Smooth muscle cell (in vitro differentiated cells): ENCODE measurements at regions not wholly inside any gene's neighbourhood (a gene's known extent, or its start where the extent isn't known, plus 50 kb on each side); places are given as distances from the start of the nearest gene placed in this dataset.
"Not testable (repeated sequence)": the region's sequence is repeated elsewhere in the genome, so short reads cannot be mapped to it uniquely, and the experiment has no call there.

Experiments used
- DNase-seq: peaks from one replicate; lab custom pipeline; 2025; ENCODE audit not compliant: unreplicated experiment; lab: John Stamatoyannopoulos, UW
- H2AFZ ChIP-seq: fragments of 200-600 bp; sonication (generic); 2 replicates; pipeline ENCODE4 v1.6.0; 2016; ENCODE audit warnings: antibody characterized with exemption, low read depth, mild to moderate bottlenecking
- H3F3A ChIP-seq: fragments of 200-600 bp; sonication (generic); 2 replicates; pipeline ENCODE4 v1.6.0; 2017; ENCODE audit warnings: antibody characterized with exemption, low read depth
- H3K27ac ChIP-seq: fragments of 200-600 bp; sonication (generic); 2 replicates; pipeline ENCODE4 v1.5.1; 2016; ENCODE audit warnings: low read depth, mild to moderate bottlenecking
- H3K27me3 ChIP-seq: fragments of 200-600 bp; sonication (generic); 2 replicates; pipeline ENCODE4 v1.6.1; 2016; ENCODE audit warnings: low read depth, mild to moderate bottlenecking
- H3K36me3 ChIP-seq: fragments of 200-600 bp; sonication (generic); 2 replicates; pipeline ENCODE4 v1.5.1; 2016; ENCODE audit warnings: low read depth
- H3K4me1 ChIP-seq: fragments of 200-600 bp; sonication (generic); 2 replicates; pipeline ENCODE4 v1.5.1; 2016; ENCODE audit warnings: low read depth
- H3K4me2 ChIP-seq: fragments of 200-600 bp; sonication (generic); 2 replicates; pipeline ENCODE4 v1.6.0; 2016; ENCODE audit warnings: mild to moderate bottlenecking
- H3K4me3 ChIP-seq: fragments of 200-600 bp; sonication (generic); 2 replicates; pipeline ENCODE4 v1.5.1; 2016; ENCODE audit warnings: mild to moderate bottlenecking
- H3K79me2 ChIP-seq: fragments of 200-600 bp; sonication (generic); 2 replicates; pipeline ENCODE4 v1.6.0; 2016; ENCODE audit warnings: low read depth, mild to moderate bottlenecking
- H3K9ac ChIP-seq: fragments of 200-600 bp; sonication (generic); 2 replicates; pipeline ENCODE4 v1.6.0; 2016; ENCODE audit warnings: low read depth
- H3K9me3 ChIP-seq: fragments of 200-600 bp; sonication (generic); replicated peaks from 2 replicates; pipeline ENCODE4 v1.5.1; 2016; ENCODE audit warnings: low read depth
- H4K20me1 ChIP-seq: fragments of 200-600 bp; sonication (generic); 2 replicates; pipeline ENCODE4 v1.6.0; 2016; ENCODE audit warnings: low read depth
- WGBS: methylation state at CpG from one replicate; pipeline ENCODE4 v1.1.7; 2016; ENCODE audit warnings: low lambda C conversion rate; 5-methylcytosine and 5-hydroxymethylcytosine counted together
- TF ChIP-seq, protein P1 (sequence below): fragments of 200-600 bp; sonication (generic); IDR thresholded peaks from 2 replicates; pipeline ENCODE4 v1.5.1; 2017; ENCODE audit warnings: borderline replicate concordance, mild to moderate bottlenecking, antibody characterized with exemption; ENCODE audit not compliant: insufficient read depth, poor library complexity, severe bottlenecking

DNA sequence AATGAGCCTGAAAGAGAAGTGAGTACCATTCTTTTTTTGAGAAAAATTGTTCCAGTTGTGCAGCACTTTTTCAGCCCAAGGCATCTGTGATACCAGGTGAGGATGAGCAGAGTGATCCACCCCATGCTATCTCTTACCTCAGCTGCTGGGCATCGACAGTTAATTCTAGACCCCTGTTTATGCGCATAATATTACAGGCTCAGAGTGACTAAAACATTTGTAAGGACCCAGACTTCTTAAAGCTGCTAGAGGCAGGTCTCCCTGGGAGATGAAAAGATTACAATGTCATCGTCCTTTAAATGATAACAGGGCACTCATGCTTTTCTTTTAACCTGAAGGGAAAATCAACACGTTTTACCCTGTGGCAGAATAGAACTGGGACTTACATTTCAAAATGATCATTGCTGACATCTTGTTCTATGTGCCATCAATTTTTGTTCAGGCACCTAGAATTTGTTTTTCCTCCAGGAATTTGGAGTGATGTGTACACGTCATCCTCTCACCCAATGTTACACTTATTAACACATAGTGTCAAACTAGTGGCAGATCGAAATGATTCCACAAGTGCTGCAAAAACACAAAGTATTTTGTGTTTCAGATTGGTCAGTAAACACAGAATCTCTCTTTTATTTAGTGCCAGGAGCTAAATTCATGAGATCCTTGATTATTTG, 684.6 kb downstream of the UTRN start:
- Histone ChIP-seq H4K20me1 (no peaks in the 10 kb centered on the region), H3K36me3 (no peaks in the 10 kb centered on the region), H3K9me3 (no peaks in the 10 kb centered on the region), H3K4me3 (no peak overlapping the region), H3K27ac (no peak overlapping the region), H2AFZ (no peak overlapping the region), H3K9ac (no peak overlapping the region), H3K4me2 (no peak overlapping the region), H3K27me3 (no peaks in the 10 kb centered on the region), H3K4me1 (no peaks in the 10 kb centered on the region), H3K79me2 (no peaks in the 10 kb centered on the region), H3F3A (no peaks in the 10 kb centered on the region)
- 79% methylated on average over 6 of the region's 6 CpGs for WGBS
- TF ChIP-seq, protein P1, sequence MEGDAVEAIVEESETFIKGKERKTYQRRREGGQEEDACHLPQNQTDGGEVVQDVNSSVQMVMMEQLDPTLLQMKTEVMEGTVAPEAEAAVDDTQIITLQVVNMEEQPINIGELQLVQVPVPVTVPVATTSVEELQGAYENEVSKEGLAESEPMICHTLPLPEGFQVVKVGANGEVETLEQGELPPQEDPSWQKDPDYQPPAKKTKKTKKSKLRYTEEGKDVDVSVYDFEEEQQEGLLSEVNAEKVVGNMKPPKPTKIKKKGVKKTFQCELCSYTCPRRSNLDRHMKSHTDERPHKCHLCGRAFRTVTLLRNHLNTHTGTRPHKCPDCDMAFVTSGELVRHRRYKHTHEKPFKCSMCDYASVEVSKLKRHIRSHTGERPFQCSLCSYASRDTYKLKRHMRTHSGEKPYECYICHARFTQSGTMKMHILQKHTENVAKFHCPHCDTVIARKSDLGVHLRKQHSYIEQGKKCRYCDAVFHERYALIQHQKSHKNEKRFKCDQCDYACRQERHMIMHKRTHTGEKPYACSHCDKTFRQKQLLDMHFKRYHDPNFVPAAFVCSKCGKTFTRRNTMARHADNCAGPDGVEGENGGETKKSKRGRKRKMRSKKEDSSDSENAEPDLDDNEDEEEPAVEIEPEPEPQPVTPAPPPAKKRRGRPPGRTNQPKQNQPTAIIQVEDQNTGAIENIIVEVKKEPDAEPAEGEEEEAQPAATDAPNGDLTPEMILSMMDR, result no peak
- DNase-seq, result no peak

DNA sequence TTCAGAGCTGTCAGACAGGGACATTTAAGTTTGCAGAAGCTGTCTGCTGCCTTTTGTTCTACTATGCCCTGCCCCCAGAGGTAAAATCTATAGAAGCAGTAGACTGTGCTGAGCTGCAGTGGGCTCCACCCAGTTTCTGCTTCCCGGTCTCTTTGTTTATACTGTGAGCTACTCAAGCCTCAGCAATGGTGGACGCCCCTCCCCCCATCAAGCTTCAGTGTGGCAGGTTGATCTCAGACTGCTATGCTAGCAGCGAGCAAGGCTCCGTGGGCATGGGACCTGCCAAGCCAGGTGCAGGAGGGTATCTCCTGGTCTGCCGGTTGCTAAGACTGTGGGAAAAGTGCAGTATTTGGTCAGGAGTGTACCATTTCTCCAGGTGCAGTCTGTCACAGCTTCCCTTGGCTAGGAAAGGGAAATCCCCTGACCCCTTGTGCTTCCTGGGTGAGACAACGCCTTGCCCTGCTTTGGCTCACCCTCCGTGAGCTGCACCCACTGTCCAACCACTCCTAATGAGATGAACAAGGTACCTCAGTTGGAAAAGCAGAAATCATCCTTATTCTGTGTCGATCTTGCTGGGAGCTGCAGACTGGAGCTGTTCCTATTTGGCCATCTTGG, 692.2 kb downstream of the UTRN start:
- H3K36me3 ChIP-seq, H3K79me2 ChIP-seq, H3K4me2 ChIP-seq, H3F3A ChIP-seq, DNase-seq, H3K9me3 ChIP-seq, H3K27ac ChIP-seq, H4K20me1 ChIP-seq, H3K9ac ChIP-seq, H3K4me3 ChIP-seq, H3K27me3 ChIP-seq: not testable (repeated sequence)
- 66% methylated on average over 8 of the region's 8 CpGs for WGBS
- Histone ChIP-seq H3K4me1 (peaks cover 16% of the 10 kb centered on the region), H2AFZ (peak overlapping the region; percentile 47)

DNA sequence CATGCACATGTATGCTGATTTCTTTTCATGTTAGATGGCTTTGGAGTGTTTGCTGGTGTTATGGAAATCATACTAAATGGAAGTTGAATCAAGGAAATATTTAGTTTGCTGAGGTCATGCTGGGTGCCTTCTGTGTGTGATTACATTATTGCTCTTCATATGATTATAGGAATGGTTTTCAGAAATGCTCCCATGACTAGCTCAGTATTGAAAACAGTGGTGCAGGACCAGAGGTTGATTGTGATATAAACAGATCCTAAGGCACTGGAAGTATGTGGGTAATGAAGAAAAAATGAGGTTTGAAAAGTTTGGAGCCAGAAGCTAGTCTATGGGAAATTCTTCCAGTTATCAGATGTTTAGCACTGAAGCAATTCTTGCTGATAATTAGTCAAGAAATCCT, 693.1 kb downstream of the UTRN start:
- Histone ChIP-seq H3K4me3 (no peak overlapping the region), H3K9ac (no peak overlapping the region), H2AFZ (no peak overlapping the region), H3F3A (no peaks in the 10 kb centered on the region), H3K9me3 (no peaks in the 10 kb centered on the region), H3K4me2 (no peak overlapping the region), H3K27me3 (no peaks in the 10 kb centered on the region), H3K36me3 (no peaks in the 10 kb centered on the region), H4K20me1 (no peaks in the 10 kb centered on the region), H3K27ac (no peak overlapping the region), H3K4me1 (peaks cover 16% of the 10 kb centered on the region), H3K79me2 (no peaks in the 10 kb centered on the region)
- no peak for DNase-seq
- TF ChIP-seq, protein P1, result no peak

DNA sequence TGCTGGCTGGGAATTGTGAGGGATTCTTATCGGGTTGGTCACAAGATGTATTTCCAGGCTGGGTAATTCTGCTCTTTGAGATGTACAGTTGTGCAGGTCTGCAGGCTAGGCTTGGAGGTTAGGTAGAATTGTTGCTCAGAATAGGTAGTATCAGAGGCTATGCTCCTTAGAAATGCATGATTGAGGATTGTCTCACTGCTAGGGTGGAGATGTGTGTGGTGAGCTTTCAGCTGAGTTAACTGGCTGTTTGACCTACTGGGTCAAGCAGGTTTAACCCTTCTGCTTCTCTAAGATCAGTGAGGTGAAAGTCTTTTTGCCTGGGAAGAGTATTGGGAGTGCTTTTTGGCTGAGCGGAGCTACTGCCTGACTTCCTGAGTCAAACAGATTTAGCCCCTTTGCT, 701.1 kb downstream of the UTRN start:
- H3K36me3 ChIP-seq, result no peaks in the 10 kb centered on the region
- H3K27ac ChIP-seq, result no peak overlapping the region
- H3K4me1 ChIP-seq, result no peaks in the 10 kb centered on the region
- WGBS, result 97% methylated on average over 2 of the region's 2 CpGs
- no peak overlapping the region for H3K9ac ChIP-seq
- H3K27me3 ChIP-seq, result no peaks in the 10 kb centered on the region
- no peak overlapping the region for H2AFZ ChIP-seq
- TF ChIP-seq, protein P1, result no peak
- H3K9me3 ChIP-seq, result no peaks in the 10 kb centered on the region
- no peaks in the 10 kb centered on the region for H3F3A ChIP-seq
- H3K4me3 ChIP-seq, result no peak overlapping the region
- no peaks in the 10 kb centered on the region for H4K20me1 ChIP-seq
- no peaks in the 10 kb centered on the region for H3K79me2 ChIP-seq
- H3K4me2 ChIP-seq, result no peak overlapping the region
- DNase-seq, result no peak
